ENCODE measurements at regions not wholly inside any gene's neighbourhood (a gene's known extent, or its start where the extent isn't known, plus 50 kb on each side); places are given as distances from the start of the nearest gene placed in this dataset.

- FAIRE-seq (no peak), DNase-seq (ENCODE audit: low read depth) (peak; percentile 36)
- no peak for TF ChIP-seq CTCF (IDR thresholded peaks at IDR 0.05; ENCODE audit: insufficient read depth, low read length, severe bottlenecking)
Observed at GRCh38 chr15:31605467-31605931, 278.9 kb downstream of the KLF13 start.

GRCh38 chr15:31606194-31606669 lies 279.6 kb downstream of the KLF13 start:
- peak; percentile 74 for DNase-seq (ENCODE audit: low read depth)
- no peaks in the 10 kb centered on the region for H3K27me3 ChIP-seq (ENCODE audit: control insufficient read depth, insufficient read depth, low read length)
- no peak overlapping the region for H3K4me3 ChIP-seq (ENCODE audit: low read depth, low read length)
- no peak for FAIRE-seq
- H3K36me3 ChIP-seq (ENCODE audit: control insufficient read depth, insufficient read depth, low read length) = no peaks in the 10 kb centered on the region
- no peak for TF ChIP-seq CTCF (IDR thresholded peaks at IDR 0.05; ENCODE audit: insufficient read depth, low read length, severe bottlenecking)

More at GRCh38 chr15:31605467-31605931, 278.9 kb downstream of the KLF13 start:
- H3K4me3 ChIP-seq (ENCODE audit: low read depth, low read length) = no peak overlapping the region
- H3K27me3 ChIP-seq (ENCODE audit: control insufficient read depth, insufficient read depth, low read length) = no peaks in the 10 kb centered on the region
- no peaks in the 10 kb centered on the region for H3K36me3 ChIP-seq (ENCODE audit: control insufficient read depth, insufficient read depth, low read length)

- Histone ChIP-seq H3K4me3 (ENCODE audit: low read depth, low read length) (no peak overlapping the region), H3K27me3 (ENCODE audit: control insufficient read depth, insufficient read depth, low read length) (no peaks in the 10 kb centered on the region), H3K36me3 (ENCODE audit: control insufficient read depth, insufficient read depth, low read length) (no peaks in the 10 kb centered on the region)
- no peak for TF ChIP-seq CTCF (IDR thresholded peaks at IDR 0.05; ENCODE audit: insufficient read depth, low read length, severe bottlenecking)
- DNase-seq (ENCODE audit: low read depth) = no peak
- FAIRE-seq = no peak
Observed at GRCh38 chr15:31606931-31607497, 280.4 kb downstream of the KLF13 start.

GRCh38 chr15:31607656-31608055 lies 281.0 kb downstream of the KLF13 start:
- no peaks in the 10 kb centered on the region for H3K27me3 ChIP-seq (ENCODE audit: control insufficient read depth, insufficient read depth, low read length)
- H3K4me3 ChIP-seq (ENCODE audit: low read depth, low read length) = no peak overlapping the region
- no peak for FAIRE-seq
- peak; percentile 66 for DNase-seq (ENCODE audit: low read depth)
- TF ChIP-seq CTCF (IDR thresholded peaks at IDR 0.05; ENCODE audit: insufficient read depth, low read length, severe bottlenecking) = no peak
- H3K36me3 ChIP-seq (ENCODE audit: control insufficient read depth, insufficient read depth, low read length) = no peaks in the 10 kb centered on the region

- DNase-seq (ENCODE audit: low read depth) (peak; percentile 47), FAIRE-seq (no peak)
- Histone ChIP-seq H3K36me3 (ENCODE audit: control insufficient read depth, insufficient read depth, low read length) (no peaks in the 10 kb centered on the region), H3K27me3 (ENCODE audit: control insufficient read depth, insufficient read depth, low read length) (no peaks in the 10 kb centered on the region), H3K4me3 (ENCODE audit: low read depth, low read length) (no peak overlapping the region)
- TF ChIP-seq CTCF (IDR thresholded peaks at IDR 0.05; ENCODE audit: insufficient read depth, low read length, severe bottlenecking) = no peak
Observed at GRCh38 chr15:31609258-31609681, 282.6 kb downstream of the KLF13 start.

GRCh38 chr15:31609906-31610305 lies 283.3 kb downstream of the KLF13 start:
- DNase-seq (ENCODE audit: low read depth) (no peak), FAIRE-seq (no peak)
- H3K36me3 ChIP-seq (ENCODE audit: control insufficient read depth, insufficient read depth, low read length) = no peaks in the 10 kb centered on the region
- no peak for TF ChIP-seq CTCF (IDR thresholded peaks at IDR 0.05; ENCODE audit: insufficient read depth, low read length, severe bottlenecking)
- H3K4me3 ChIP-seq (ENCODE audit: low read depth, low read length) = no peak overlapping the region
- no peaks in the 10 kb centered on the region for H3K27me3 ChIP-seq (ENCODE audit: control insufficient read depth, insufficient read depth, low read length)
